Smooth muscle cell (in vitro differentiated cells): ENCODE measurements at regions not wholly inside any gene's neighbourhood (a gene's known extent, or its start where the extent isn't known, plus 50 kb on each side); places are given as distances from the start of the nearest gene placed in this dataset.

Experiments
- DNase-seq: peaks from one replicate; lab custom pipeline; 2025; ENCODE audit not compliant: unreplicated experiment; lab: John Stamatoyannopoulos, UW
- H2AFZ ChIP-seq: fragments of 200-600 bp; sonication (generic); 2 replicates; pipeline ENCODE4 v1.6.0; 2016; ENCODE audit warnings: antibody characterized with exemption, low read depth, mild to moderate bottlenecking
- H3F3A ChIP-seq: fragments of 200-600 bp; sonication (generic); 2 replicates; pipeline ENCODE4 v1.6.0; 2017; ENCODE audit warnings: antibody characterized with exemption, low read depth
- H3K27ac ChIP-seq: fragments of 200-600 bp; sonication (generic); 2 replicates; pipeline ENCODE4 v1.5.1; 2016; ENCODE audit warnings: low read depth, mild to moderate bottlenecking
- H3K27me3 ChIP-seq: fragments of 200-600 bp; sonication (generic); 2 replicates; pipeline ENCODE4 v1.6.1; 2016; ENCODE audit warnings: low read depth, mild to moderate bottlenecking
- H3K36me3 ChIP-seq: fragments of 200-600 bp; sonication (generic); 2 replicates; pipeline ENCODE4 v1.5.1; 2016; ENCODE audit warnings: low read depth
- H3K4me1 ChIP-seq: fragments of 200-600 bp; sonication (generic); 2 replicates; pipeline ENCODE4 v1.5.1; 2016; ENCODE audit warnings: low read depth
- H3K4me2 ChIP-seq: fragments of 200-600 bp; sonication (generic); 2 replicates; pipeline ENCODE4 v1.6.0; 2016; ENCODE audit warnings: mild to moderate bottlenecking
- H3K4me3 ChIP-seq: fragments of 200-600 bp; sonication (generic); 2 replicates; pipeline ENCODE4 v1.5.1; 2016; ENCODE audit warnings: mild to moderate bottlenecking
- H3K79me2 ChIP-seq: fragments of 200-600 bp; sonication (generic); 2 replicates; pipeline ENCODE4 v1.6.0; 2016; ENCODE audit warnings: low read depth, mild to moderate bottlenecking
- H3K9ac ChIP-seq: fragments of 200-600 bp; sonication (generic); 2 replicates; pipeline ENCODE4 v1.6.0; 2016; ENCODE audit warnings: low read depth
- H3K9me3 ChIP-seq: fragments of 200-600 bp; sonication (generic); replicated peaks from 2 replicates; pipeline ENCODE4 v1.5.1; 2016; ENCODE audit warnings: low read depth
- H4K20me1 ChIP-seq: fragments of 200-600 bp; sonication (generic); 2 replicates; pipeline ENCODE4 v1.6.0; 2016; ENCODE audit warnings: low read depth
- CTCF ChIP-seq: fragments of 200-600 bp; sonication (generic); IDR thresholded peaks from 2 replicates; pipeline ENCODE4 v1.5.1; 2017; ENCODE audit warnings: borderline replicate concordance, mild to moderate bottlenecking, antibody characterized with exemption; ENCODE audit not compliant: insufficient read depth, poor library complexity, severe bottlenecking
- WGBS: methylation state at CpG from one replicate; pipeline ENCODE4 v1.1.7; 2016; ENCODE audit warnings: low lambda C conversion rate; 5-methylcytosine and 5-hydroxymethylcytosine counted together

- Histone ChIP-seq H3K9me3 (no peaks in the 10 kb centered on the region), H3K79me2 (no peaks in the 10 kb centered on the region), H3K27me3 (peaks cover 13% of the 10 kb centered on the region), H3K36me3 (no peaks in the 10 kb centered on the region), H3F3A (no peaks in the 10 kb centered on the region), H3K27ac (no peak overlapping the region), H2AFZ (no peak overlapping the region), H3K4me3 (no peak overlapping the region), H4K20me1 (no peaks in the 10 kb centered on the region), H3K4me2 (no peak overlapping the region), H3K4me1 (no peaks in the 10 kb centered on the region), H3K9ac (no peak overlapping the region)
- DNase-seq: no peak
- no peak for TF ChIP-seq CTCF
Measured at GRCh38 chr17:70624211-70624610, 454.9 kb downstream of the KCNJ2 start.

DNA sequence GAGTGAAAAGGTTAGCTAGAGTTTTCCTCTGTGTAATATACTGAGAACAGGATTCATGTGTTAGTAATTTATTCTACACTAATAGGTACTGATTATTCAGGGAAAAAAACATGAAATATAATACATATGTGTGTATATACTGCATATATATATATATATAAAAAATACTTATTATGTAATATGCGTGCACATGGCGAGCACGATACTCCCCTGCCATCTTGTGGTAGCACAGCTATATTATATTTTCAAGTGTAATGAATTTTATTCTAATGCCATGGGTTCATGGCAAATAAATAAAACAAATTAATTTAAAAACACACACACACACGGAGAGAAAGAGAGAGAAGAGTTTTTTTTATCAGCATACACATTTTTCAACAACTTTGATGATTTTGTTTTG, 460.6 kb downstream of the KCNJ2 start:
- peak; percentile 26 for TF ChIP-seq CTCF
- H3K27ac ChIP-seq: no peak overlapping the region
- no peak overlapping the region for H3K4me3 ChIP-seq
- H2AFZ ChIP-seq: no peak overlapping the region
- no peak overlapping the region for H3K4me2 ChIP-seq
- DNase-seq: no peak
- no peaks in the 10 kb centered on the region for H3K4me1 ChIP-seq
- no peaks in the 10 kb centered on the region for H3F3A ChIP-seq
- peaks cover 5% of the 10 kb centered on the region for H3K27me3 ChIP-seq
- H3K79me2 ChIP-seq: no peaks in the 10 kb centered on the region
- H3K36me3 ChIP-seq: no peaks in the 10 kb centered on the region
- no peaks in the 10 kb centered on the region for H4K20me1 ChIP-seq
- H3K9me3 ChIP-seq: no peaks in the 10 kb centered on the region
- WGBS: 81% methylated on average over 4 of the region's 4 CpGs
- no peak overlapping the region for H3K9ac ChIP-seq

DNA sequence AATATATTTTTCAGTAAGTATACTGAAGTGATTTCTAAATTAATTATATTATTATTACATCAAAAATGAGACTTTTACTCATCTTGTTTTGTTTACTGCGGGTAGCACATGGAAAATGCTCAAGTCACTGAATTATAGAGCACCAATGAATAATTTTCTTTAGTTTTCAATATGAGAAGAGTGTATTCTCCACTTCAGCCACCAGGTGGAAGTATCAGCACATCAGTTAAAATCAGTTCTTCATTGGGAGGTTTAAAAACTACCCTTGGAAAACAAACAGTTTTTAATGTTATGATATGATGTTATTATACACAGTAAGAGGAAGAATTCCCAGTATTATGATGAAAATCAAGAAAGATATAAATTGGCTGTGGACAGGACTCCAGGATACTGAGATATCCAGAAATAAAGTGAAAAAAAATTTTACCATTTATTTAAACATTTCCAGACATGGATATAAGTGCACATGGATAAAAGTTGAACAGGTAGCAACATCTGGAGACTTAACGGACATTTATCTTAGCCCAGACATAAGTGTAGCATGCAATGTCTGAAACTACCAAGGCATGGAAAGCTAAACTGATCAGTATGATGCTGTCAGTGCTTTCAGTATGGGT, 467.3 kb downstream of the KCNJ2 start:
- TF ChIP-seq CTCF: peak; percentile 85
- H3K9ac ChIP-seq: no peak overlapping the region
- no peaks in the 10 kb centered on the region for H4K20me1 ChIP-seq
- no peaks in the 10 kb centered on the region for H3K4me1 ChIP-seq
- H3F3A ChIP-seq: no peaks in the 10 kb centered on the region
- no peak overlapping the region for H3K4me3 ChIP-seq
- no peak overlapping the region for H3K27ac ChIP-seq
- H3K27me3 ChIP-seq: no peaks in the 10 kb centered on the region
- H2AFZ ChIP-seq: no peak overlapping the region
- no peak for DNase-seq
- H3K9me3 ChIP-seq: no peaks in the 10 kb centered on the region
- no peaks in the 10 kb centered on the region for H3K36me3 ChIP-seq
- WGBS: 20% methylated on average over 2 of the region's 2 CpGs
- H3K4me2 ChIP-seq: no peak overlapping the region
- H3K79me2 ChIP-seq: no peaks in the 10 kb centered on the region

DNA sequence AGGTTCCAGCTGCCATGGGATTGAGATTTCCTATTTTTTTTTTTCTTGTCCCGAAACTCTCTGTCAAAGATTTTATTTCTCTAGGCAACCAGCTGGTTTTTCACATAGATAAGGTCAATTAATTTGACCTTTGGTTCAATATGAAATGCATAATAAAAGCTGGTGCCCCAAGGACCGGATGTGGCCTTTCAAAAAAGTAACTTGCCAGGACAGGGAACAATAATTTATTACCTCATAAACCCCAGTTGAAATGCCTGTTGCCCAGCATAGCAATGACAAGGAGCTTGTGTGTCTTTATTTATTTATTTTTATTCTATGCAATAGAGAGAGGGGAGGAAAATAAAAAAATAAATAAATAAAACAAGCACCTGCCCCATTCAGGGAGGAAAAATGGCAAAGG, 472.7 kb downstream of the KCNJ2 start:
- Histone ChIP-seq H3K9me3 (no peaks in the 10 kb centered on the region), H3K27ac (no peak overlapping the region), H3K27me3 (no peaks in the 10 kb centered on the region), H3K4me1 (no peaks in the 10 kb centered on the region), H3K9ac (no peak overlapping the region), H4K20me1 (no peaks in the 10 kb centered on the region), H2AFZ (no peak overlapping the region), H3K36me3 (no peaks in the 10 kb centered on the region), H3K79me2 (no peaks in the 10 kb centered on the region), H3K4me3 (no peak overlapping the region), H3F3A (no peaks in the 10 kb centered on the region), H3K4me2 (no peak overlapping the region)
- DNase-seq: no peak
- no peak for TF ChIP-seq CTCF
- 83% methylated on average over 2 of the region's 2 CpGs for whole genome bisulfite sequencing
